ENCODE measurements at regions not wholly inside any gene's neighbourhood (a gene's known extent, or its start where the extent isn't known, plus 50 kb on each side); places are given as distances from the start of the nearest gene placed in this dataset.

- no peak for TF ChIP-seq CTCF (IDR thresholded peaks at IDR 0.05; ENCODE audit: unreplicated experiment in 3 of 3)
- Mint-ChIP-seq H3K36me3 (ENCODE audit: low read depth) (no peaks in the 10 kb centered on the region), H3K4me3 (no peak overlapping the region), H3K27ac (no peak overlapping the region), H3K9me3 (peaks cover 8% of the 10 kb centered on the region), H3K27me3 (ENCODE audit: low read depth) (peaks cover 25% of the 10 kb centered on the region), H3K4me1 (peaks cover 6% of the 10 kb centered on the region)
Observed at GRCh38 chr7:98565103-98565502, 52.0 kb upstream of the NPTX2 start.

DNA sequence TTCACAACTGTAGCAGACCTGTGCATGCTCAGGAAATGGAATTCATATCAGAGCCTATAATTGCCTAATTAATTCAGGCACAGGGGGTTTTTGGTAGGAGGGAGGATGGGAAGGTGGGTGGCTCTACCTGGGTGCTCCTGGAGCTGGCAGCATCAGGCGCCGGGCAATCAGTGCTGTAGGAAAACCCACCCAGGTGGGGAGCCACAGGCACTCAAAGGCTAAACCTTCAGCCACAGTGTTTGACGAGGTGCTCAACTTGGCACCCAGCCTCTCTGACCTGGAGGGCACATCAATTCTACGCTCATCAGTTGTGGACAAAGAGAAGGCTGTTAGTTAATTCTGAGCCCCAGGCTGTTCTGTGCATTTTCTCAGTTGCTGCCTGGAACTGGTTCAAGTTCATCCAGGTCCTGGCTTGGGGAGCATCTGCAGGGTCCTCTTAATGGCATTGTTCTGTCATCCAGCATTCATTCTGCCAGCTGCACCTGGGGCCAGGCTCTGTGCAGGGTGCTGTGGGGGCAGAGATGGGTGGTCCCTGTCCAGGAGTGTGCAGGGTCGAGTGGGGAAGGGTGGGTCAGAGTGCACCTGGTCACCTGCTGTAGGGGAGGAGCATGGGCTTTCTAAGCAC is 54.1 kb upstream of the NPTX2 start:
- H3K36me3 Mint-ChIP-seq (ENCODE audit: low read depth): no peaks in the 10 kb centered on the region
- no peak for TF ChIP-seq CTCF (IDR thresholded peaks at IDR 0.05; ENCODE audit: unreplicated experiment in 3 of 3)
- no peak overlapping the region for H3K4me3 Mint-ChIP-seq
- H3K9me3 Mint-ChIP-seq: peaks cover 14% of the 10 kb centered on the region
- H3K27ac Mint-ChIP-seq: no peak overlapping the region
- H3K4me1 Mint-ChIP-seq: peaks cover 8% of the 10 kb centered on the region
- peaks cover 27% of the 10 kb centered on the region for H3K27me3 Mint-ChIP-seq (ENCODE audit: low read depth)

DNA sequence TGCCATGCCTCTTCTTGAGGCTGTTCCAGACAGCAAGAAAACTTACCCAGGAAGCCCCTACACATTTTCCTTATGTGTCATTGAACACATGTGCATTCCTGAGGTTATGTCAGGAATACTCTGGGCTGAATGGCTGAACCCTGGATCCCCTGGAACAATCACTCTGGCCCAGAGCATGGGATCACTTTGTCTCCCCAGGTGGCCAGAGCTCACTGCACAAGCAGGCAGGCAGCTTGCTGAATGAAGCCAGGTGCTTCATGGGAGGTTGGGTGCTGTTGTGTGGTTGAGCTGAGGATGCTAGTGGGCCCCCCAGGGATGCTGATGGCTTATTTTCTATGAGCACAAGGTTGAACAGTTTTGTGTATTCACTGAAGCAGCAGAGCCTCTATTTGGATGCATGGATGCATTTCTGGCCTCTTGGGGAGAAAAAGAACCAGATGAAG is 54.7 kb upstream of the NPTX2 start:
- Mint-ChIP-seq H3K27ac (no peak overlapping the region), H3K4me3 (no peak overlapping the region), H3K4me1 (peaks cover 8% of the 10 kb centered on the region), H3K9me3 (peaks cover 14% of the 10 kb centered on the region), H3K27me3 (ENCODE audit: low read depth) (peaks cover 27% of the 10 kb centered on the region), H3K36me3 (ENCODE audit: low read depth) (no peaks in the 10 kb centered on the region)
- TF ChIP-seq CTCF (IDR thresholded peaks at IDR 0.05; ENCODE audit: unreplicated experiment in 3 of 3): no peak

DNA sequence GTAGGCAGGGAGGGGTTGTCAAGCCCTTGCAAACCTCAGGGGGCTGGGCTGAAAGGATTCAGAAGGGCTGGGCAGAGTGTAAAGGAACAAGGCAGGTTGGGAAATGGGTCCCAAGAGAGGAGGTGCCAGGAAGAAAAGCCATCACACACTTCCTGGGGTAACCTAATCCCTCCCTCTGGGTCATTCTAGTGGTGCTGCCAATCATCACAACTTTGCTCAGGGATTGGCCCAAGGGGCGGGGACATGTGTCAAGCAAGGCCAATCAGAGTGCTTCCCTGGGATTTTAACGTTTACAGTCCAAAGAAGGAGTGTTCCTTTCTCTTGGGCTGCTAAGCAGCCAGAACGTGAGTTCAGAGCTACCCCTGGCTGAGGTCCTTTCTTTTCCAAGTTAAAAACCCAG is 57.1 kb upstream of the NPTX2 start:
- peaks cover 28% of the 10 kb centered on the region for H3K27me3 Mint-ChIP-seq (ENCODE audit: low read depth)
- TF ChIP-seq CTCF (IDR thresholded peaks at IDR 0.05; ENCODE audit: unreplicated experiment in 3 of 3): no peak

DNA sequence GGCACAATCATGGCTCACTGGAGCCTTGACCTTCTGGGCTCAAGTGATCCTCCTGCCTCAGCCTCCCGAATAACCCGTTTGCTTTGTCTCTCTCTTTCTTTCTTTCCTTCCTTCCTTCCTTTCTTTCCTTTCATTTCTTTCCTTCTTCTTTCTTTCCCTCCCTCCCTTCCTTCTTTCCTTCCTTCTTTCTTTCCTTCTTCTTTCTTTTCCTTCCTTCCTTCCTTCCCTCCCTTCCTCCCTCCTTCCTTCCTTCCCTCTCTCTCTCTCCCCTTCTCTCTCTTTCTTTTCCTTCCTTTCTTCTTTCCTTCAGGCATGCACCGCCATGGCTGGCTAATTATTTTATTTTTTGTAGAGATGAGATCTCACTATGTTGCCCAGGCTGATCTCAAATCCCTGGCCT is 57.9 kb upstream of the NPTX2 start:
- H3K27me3 Mint-ChIP-seq (ENCODE audit: low read depth): peaks cover 31% of the 10 kb centered on the region
- H3K4me3 Mint-ChIP-seq: no peak overlapping the region
- no peak overlapping the region for H3K27ac Mint-ChIP-seq
- peaks cover 17% of the 10 kb centered on the region for H3K9me3 Mint-ChIP-seq
- no peak for TF ChIP-seq CTCF (IDR thresholded peaks at IDR 0.05; ENCODE audit: unreplicated experiment in 3 of 3)
- peaks cover 14% of the 10 kb centered on the region for H3K4me1 Mint-ChIP-seq
- no peaks in the 10 kb centered on the region for H3K36me3 Mint-ChIP-seq (ENCODE audit: low read depth)

More for the DNA sequence above, 57.1 kb upstream of the NPTX2 start:
- H3K27ac Mint-ChIP-seq: no peak overlapping the region
- H3K4me1 Mint-ChIP-seq: peaks cover 14% of the 10 kb centered on the region
- peaks cover 17% of the 10 kb centered on the region for H3K9me3 Mint-ChIP-seq
- no peaks in the 10 kb centered on the region for H3K36me3 Mint-ChIP-seq (ENCODE audit: low read depth)
- H3K4me3 Mint-ChIP-seq: no peak overlapping the region

DNA sequence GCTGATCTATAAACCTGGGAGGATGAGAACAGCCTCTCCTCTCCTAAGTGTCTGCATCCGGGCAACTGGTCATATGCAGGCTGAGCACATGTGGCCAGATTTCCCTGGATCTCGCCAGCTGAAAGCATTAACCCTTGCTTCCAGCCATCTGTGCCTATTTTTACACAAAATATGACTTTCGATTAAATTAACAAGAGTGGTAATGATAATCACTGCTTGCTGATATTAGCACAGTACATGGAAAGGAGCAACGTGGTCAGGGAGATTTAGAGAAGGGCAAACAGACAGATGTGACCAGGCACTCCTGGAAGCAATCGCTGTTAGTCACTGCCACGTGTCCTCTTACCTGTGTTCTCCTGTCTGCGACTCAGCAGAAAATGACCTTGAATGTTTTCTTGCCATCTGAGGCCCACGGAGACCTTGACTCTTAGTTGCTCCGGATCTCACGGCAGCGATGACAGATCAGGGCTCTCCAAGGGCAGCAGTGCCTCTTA is 59.5 kb upstream of the NPTX2 start:
- TF ChIP-seq CTCF (IDR thresholded peaks at IDR 0.05; ENCODE audit: unreplicated experiment in 3 of 3): no peak
- Mint-ChIP-seq H3K4me3 (no peak overlapping the region), H3K9me3 (peaks cover 13% of the 10 kb centered on the region), H3K27me3 (ENCODE audit: low read depth) (peaks cover 25% of the 10 kb centered on the region), H3K4me1 (peaks cover 23% of the 10 kb centered on the region), H3K36me3 (ENCODE audit: low read depth) (no peaks in the 10 kb centered on the region), H3K27ac (no peak overlapping the region)
